Thoracic aorta (tissue), 2 donors: ENCODE measurements at regions not wholly inside any gene's neighbourhood (a gene's known extent, or its start where the extent isn't known, plus 50 kb on each side); places are given as distances from the start of the nearest gene placed in this dataset.

Experiments used
- ATAC-seq: fragments of 150-250 bp; one replicate; pipeline ENCODE4 v1.8.0; 2017; ENCODE audit warnings: low read depth; ENCODE audit not compliant: insufficient number of reproducible peaks, low FRiP score
- DNase-seq: peaks from one replicate; pipeline ENCODE4 v3.0.0-alpha.2; 2020; ENCODE audit warnings: low spot score
- H3K27ac ChIP-seq, 2 donors: fragments of 200-600 bp; sonication (generic); 1 replicate in 1 of 2; 2 replicates in 1 of 2; pipeline ENCODE4 v1.5.1; 2016; ENCODE audit warnings: mild to moderate bottlenecking in 2 of 2, moderate library complexity in 2 of 2
- H3K27me3 ChIP-seq: fragments of 200-600 bp; sonication (generic); replicated peaks from 2 replicates; pipeline ENCODE4 v1.6.0; 2016; ENCODE audit warnings: mild to moderate bottlenecking; ENCODE audit not compliant: insufficient read depth
- H3K36me3 ChIP-seq: fragments of 200-600 bp; sonication (generic); one replicate; pipeline ENCODE4 v1.5.1; 2016
- H3K4me1 ChIP-seq, 2 donors: fragments of 200-600 bp; sonication (generic); 1 replicate in 1 of 2; 2 replicates in 1 of 2; pipeline versions ENCODE4 v1.5.1 to v1.6.0; 2016; ENCODE audit warnings: low read depth in 2 of 2, mild to moderate bottlenecking in 1 of 2; ENCODE audit not compliant: control insufficient read depth in 1 of 2
- H3K4me3 ChIP-seq: fragments of 200-600 bp; sonication (generic); 2 replicates; pipeline ENCODE4 v1.5.1; 2016; ENCODE audit warnings: mild to moderate bottlenecking
- H3K9me3 ChIP-seq: fragments of 200-600 bp; sonication (generic); 2 replicates; pipeline ENCODE4 v1.5.1; 2016
- TF ChIP-seq, protein P1 (sequence below): fragments of 200-600 bp; sonication (generic); IDR thresholded peaks from one replicate; pipeline ENCODE4 v1.5.1; 2019; ENCODE audit warnings: antibody characterized with exemption

DNA sequence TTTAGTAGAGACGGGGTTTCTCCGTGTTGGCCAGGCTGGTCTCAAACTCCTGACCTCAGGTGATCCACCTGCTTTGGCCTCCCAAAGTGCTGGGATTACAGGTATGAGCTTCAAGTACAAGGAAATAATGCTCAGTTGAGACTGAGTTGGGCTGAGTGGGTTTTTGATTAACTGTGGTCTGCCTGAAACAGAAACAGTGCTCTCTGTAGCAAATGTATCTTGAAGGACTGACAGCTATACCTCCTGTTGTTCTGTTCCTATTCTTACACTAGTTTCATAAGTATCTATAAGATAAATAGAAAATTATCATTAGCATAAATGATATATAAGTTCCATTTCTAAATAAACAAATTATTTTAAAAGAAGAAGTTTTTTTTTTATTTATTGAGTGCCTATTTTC, 142.8 kb upstream of the PTPRK start:
- ATAC-seq (no peak), DNase-seq (no peak)
- Histone ChIP-seq H3K4me1 (no peaks in the 10 kb centered on the region), H3K9me3 (no peaks in the 10 kb centered on the region), H3K4me3 (no peak overlapping the region), H3K36me3 (no peaks in the 10 kb centered on the region), H3K27ac (no peak overlapping the region), H3K27me3 (no peaks in the 10 kb centered on the region)
- TF ChIP-seq, protein P1, sequence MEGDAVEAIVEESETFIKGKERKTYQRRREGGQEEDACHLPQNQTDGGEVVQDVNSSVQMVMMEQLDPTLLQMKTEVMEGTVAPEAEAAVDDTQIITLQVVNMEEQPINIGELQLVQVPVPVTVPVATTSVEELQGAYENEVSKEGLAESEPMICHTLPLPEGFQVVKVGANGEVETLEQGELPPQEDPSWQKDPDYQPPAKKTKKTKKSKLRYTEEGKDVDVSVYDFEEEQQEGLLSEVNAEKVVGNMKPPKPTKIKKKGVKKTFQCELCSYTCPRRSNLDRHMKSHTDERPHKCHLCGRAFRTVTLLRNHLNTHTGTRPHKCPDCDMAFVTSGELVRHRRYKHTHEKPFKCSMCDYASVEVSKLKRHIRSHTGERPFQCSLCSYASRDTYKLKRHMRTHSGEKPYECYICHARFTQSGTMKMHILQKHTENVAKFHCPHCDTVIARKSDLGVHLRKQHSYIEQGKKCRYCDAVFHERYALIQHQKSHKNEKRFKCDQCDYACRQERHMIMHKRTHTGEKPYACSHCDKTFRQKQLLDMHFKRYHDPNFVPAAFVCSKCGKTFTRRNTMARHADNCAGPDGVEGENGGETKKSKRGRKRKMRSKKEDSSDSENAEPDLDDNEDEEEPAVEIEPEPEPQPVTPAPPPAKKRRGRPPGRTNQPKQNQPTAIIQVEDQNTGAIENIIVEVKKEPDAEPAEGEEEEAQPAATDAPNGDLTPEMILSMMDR = no peak

DNA sequence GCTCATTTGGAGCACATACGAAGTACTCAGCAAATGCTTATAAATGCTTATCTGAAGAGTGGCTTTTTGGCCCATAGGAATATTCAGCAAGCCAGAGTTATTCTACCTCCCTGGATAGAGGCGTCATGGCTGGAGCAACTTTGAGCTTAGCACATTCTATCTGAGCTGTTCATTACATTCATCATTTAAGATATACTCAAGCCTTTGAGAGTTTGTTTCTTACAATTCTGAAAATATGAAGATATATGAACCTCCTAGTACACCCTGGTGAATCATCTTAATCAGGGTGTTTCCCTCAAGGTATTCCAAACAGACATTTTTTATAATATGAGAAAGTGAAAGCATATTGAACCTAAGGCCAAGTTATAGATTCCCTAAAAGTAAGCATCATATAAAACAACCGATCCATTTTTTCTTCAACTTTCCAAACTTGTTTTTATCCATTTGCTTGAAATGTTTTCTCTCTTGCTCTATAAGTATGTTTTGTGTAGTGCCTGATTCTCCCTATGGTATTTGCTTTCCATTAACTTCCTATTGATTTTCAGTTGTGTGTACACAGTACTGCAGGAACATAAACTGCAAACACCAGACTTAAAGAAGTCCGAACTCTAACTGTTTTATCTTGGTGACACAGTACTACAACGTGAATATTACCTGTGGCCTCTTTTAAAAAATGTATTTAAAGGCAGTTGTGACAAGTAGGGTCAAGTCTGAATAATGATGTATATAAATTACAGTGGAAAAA, 139.7 kb upstream of the PTPRK start:
- no peak for ATAC-seq
- no peak overlapping the region for H3K27ac ChIP-seq
- no peak overlapping the region for H3K4me3 ChIP-seq
- no peaks in the 10 kb centered on the region for H3K9me3 ChIP-seq
- TF ChIP-seq, protein P1 = no peak
- H3K27me3 ChIP-seq = no peaks in the 10 kb centered on the region
- no peak for DNase-seq
- H3K36me3 ChIP-seq = no peaks in the 10 kb centered on the region
- no peaks in the 10 kb centered on the region for H3K4me1 ChIP-seq

DNA sequence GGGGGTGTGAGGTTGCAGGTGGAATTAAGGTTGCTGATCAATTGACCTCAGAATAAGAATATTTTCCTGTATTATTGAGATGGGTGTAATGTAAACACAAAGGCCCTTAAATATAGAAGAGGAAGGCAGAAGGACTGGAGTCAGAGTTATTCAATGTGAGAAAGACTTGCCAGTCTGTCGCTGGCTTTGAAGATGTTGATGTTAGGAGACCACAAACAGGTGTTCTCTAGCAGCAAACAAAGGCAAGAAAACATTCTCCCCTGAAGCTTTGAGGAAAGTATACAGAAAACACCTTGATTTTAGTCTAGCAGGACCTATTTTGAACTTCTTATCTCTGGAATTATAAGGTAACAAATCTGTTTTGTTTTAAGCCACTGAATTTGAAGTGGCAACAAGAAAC, 138.9 kb upstream of the PTPRK start:
- H3K36me3 ChIP-seq = no peaks in the 10 kb centered on the region
- no peaks in the 10 kb centered on the region for H3K27me3 ChIP-seq
- ATAC-seq (no peak), DNase-seq (no peak)
- H3K9me3 ChIP-seq = no peaks in the 10 kb centered on the region
- no peak overlapping the region for H3K4me3 ChIP-seq
- H3K4me1 ChIP-seq = no peaks in the 10 kb centered on the region
- TF ChIP-seq, protein P1 = no peak
- H3K27ac ChIP-seq = no peak overlapping the region

DNA sequence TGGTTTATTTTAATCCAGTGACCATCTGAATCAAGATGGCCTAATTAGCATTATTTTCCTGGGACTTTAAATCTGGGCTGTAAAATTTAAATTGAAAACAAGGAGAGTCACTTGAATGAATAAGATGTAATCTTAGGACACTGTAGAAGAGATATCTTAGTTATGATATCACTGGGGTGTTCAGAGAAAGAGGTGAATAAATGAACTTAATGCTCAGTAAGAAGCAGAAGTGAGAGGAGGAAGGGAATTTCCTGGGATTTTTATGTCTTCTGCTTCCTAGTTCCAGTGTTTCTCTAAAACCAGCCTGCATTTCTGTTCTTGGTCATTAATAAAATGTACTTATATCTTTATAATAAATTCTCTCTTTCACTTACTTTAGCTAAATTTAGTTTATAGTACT, 136.8 kb upstream of the PTPRK start:
- no peaks in the 10 kb centered on the region for H3K9me3 ChIP-seq
- H3K36me3 ChIP-seq = no peaks in the 10 kb centered on the region
- H3K27me3 ChIP-seq = no peaks in the 10 kb centered on the region
- no peak overlapping the region for H3K27ac ChIP-seq
- TF ChIP-seq, protein P1 = no peak
- H3K4me1 ChIP-seq = no peaks in the 10 kb centered on the region
- DNase-seq (no peak), ATAC-seq (no peak)
- H3K4me3 ChIP-seq = no peak overlapping the region

DNA sequence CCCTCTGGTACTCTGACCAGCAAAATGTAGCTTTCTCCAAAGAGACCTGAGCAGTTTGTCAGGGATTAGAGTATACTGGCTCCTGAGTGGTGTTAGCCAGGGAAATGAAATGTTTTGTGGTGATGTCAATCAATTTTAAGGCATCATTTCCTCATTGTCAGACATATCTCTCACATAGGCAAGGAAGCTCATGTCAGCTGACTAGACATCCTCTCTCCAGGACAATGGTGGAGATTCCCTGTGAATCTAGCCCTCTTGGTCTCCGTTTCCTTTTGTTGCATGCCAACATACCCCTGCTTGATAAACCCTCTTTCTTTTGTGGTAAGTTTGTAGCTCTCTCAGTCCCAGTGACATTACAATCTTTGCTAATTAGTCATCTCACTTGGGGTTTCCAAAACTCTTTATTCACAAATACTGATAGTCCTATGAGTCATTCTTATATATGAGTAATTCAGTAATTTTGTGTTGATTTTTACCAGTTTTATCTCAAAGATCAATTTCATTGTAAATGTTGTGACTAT, 135.6 kb upstream of the PTPRK start:
- TF ChIP-seq, protein P1 = no peak
- H3K4me1 ChIP-seq = no peaks in the 10 kb centered on the region

More for the DNA sequence above, 135.6 kb upstream of the PTPRK start:
- Histone ChIP-seq H3K27me3 (no peaks in the 10 kb centered on the region), H3K9me3 (no peaks in the 10 kb centered on the region), H3K36me3 (no peaks in the 10 kb centered on the region), H3K27ac (no peak overlapping the region), H3K4me3 (no peak overlapping the region)
- DNase-seq (no peak), ATAC-seq (no peak)
